ENCODE measurements at regions not wholly inside any gene's neighbourhood (a gene's known extent, or its start where the extent isn't known, plus 50 kb on each side); places are given as distances from the start of the nearest gene placed in this dataset.

- 91% methylated on average over 1 of the region's 1 CpG for WGBS
These were observed 280.9 kb upstream of the ZSWIM2 start for GRCh38 chr2:187129868-187130267.

GRCh38 chr2:187129306-187129705 lies 280.3 kb upstream of the ZSWIM2 start:
- H3K36me3 ChIP-seq (ENCODE audit: control insufficient read depth in 2 of 2, insufficient read depth in 2 of 2, low read length in 1 of 2), result no peaks in the 10 kb centered on the region
- no peaks in the 10 kb centered on the region for H3K4me1 ChIP-seq (ENCODE audit: control insufficient read depth in 2 of 2, insufficient read depth in 2 of 2, low read length in 2 of 2)
- H3K27ac ChIP-seq (ENCODE audit: low read depth in 1 of 2, low read length in 1 of 2), result no peak overlapping the region
- no peak for DNase-seq (ENCODE audit: low read depth in 6 of 9, low spot score in 9 of 9)
- H3K27me3 ChIP-seq (ENCODE audit: control insufficient read depth in 2 of 2, insufficient read depth in 1 of 2, low read length in 1 of 2), result no peaks in the 10 kb centered on the region
- H3K4me3 ChIP-seq (ENCODE audit: low read length in 2 of 2), result no peak overlapping the region
- no peaks in the 10 kb centered on the region for H3K9me3 ChIP-seq (ENCODE audit: control insufficient read depth in 2 of 2, insufficient read depth in 1 of 2, low read length in 1 of 2)

More at GRCh38 chr2:187129868-187130267, 280.9 kb upstream of the ZSWIM2 start:
- Histone ChIP-seq H3K9me3 (ENCODE audit: control insufficient read depth in 2 of 2, insufficient read depth in 1 of 2, low read length in 1 of 2) (no peaks in the 10 kb centered on the region), H3K27ac (ENCODE audit: low read depth in 1 of 2, low read length in 1 of 2) (no peak overlapping the region), H3K27me3 (ENCODE audit: control insufficient read depth in 2 of 2, insufficient read depth in 1 of 2, low read length in 1 of 2) (no peaks in the 10 kb centered on the region), H3K4me3 (ENCODE audit: low read length in 2 of 2) (no peak overlapping the region), H3K4me1 (ENCODE audit: control insufficient read depth in 2 of 2, insufficient read depth in 2 of 2, low read length in 2 of 2) (no peaks in the 10 kb centered on the region), H3K36me3 (ENCODE audit: control insufficient read depth in 2 of 2, insufficient read depth in 2 of 2, low read length in 1 of 2) (no peaks in the 10 kb centered on the region)
- DNase-seq (ENCODE audit: low read depth in 6 of 9, low spot score in 9 of 9), result no peak

GRCh38 chr2:187126247-187127005 lies 277.5 kb upstream of the ZSWIM2 start:
- Histone ChIP-seq H3K4me1 (ENCODE audit: control insufficient read depth in 2 of 2, insufficient read depth in 2 of 2, low read length in 2 of 2) (no peaks in the 10 kb centered on the region), H3K4me3 (ENCODE audit: low read length in 2 of 2) (no peak overlapping the region), H3K9me3 (ENCODE audit: control insufficient read depth in 2 of 2, insufficient read depth in 1 of 2, low read length in 1 of 2) (no peaks in the 10 kb centered on the region), H3K36me3 (ENCODE audit: control insufficient read depth in 2 of 2, insufficient read depth in 2 of 2, low read length in 1 of 2) (no peaks in the 10 kb centered on the region), H3K27ac (ENCODE audit: low read depth in 1 of 2, low read length in 1 of 2) (no peak overlapping the region), H3K27me3 (ENCODE audit: control insufficient read depth in 2 of 2, insufficient read depth in 1 of 2, low read length in 1 of 2) (no peaks in the 10 kb centered on the region)
- WGBS, result 89% methylated on average over 5 of the region's 5 CpGs
- DNase-seq (ENCODE audit: low read depth in 6 of 9, low spot score in 9 of 9), result no peak

- no peak overlapping the region for H3K27ac ChIP-seq (ENCODE audit: low read depth in 1 of 2, low read length in 1 of 2)
- no peak for DNase-seq (ENCODE audit: low read depth in 6 of 9, low spot score in 9 of 9)
- H3K9me3 ChIP-seq (ENCODE audit: control insufficient read depth in 2 of 2, insufficient read depth in 1 of 2, low read length in 1 of 2), result no peaks in the 10 kb centered on the region
- H3K4me1 ChIP-seq (ENCODE audit: control insufficient read depth in 2 of 2, insufficient read depth in 2 of 2, low read length in 2 of 2), result no peaks in the 10 kb centered on the region
- H3K4me3 ChIP-seq (ENCODE audit: low read length in 2 of 2), result no peak overlapping the region
- no peaks in the 10 kb centered on the region for H3K36me3 ChIP-seq (ENCODE audit: control insufficient read depth in 2 of 2, insufficient read depth in 2 of 2, low read length in 1 of 2)
- no peaks in the 10 kb centered on the region for H3K27me3 ChIP-seq (ENCODE audit: control insufficient read depth in 2 of 2, insufficient read depth in 1 of 2, low read length in 1 of 2)
These were observed 276.3 kb upstream of the ZSWIM2 start for GRCh38 chr2:187125318-187125717.

GRCh38 chr2:187124529-187124928 lies 275.6 kb upstream of the ZSWIM2 start:
- no peaks in the 10 kb centered on the region for H3K9me3 ChIP-seq (ENCODE audit: control insufficient read depth in 2 of 2, insufficient read depth in 1 of 2, low read length in 1 of 2)
- 84% methylated on average over 3 of the region's 3 CpGs for WGBS
- DNase-seq (ENCODE audit: low read depth in 6 of 9, low spot score in 9 of 9), result no peak

GRCh38 chr2:187118331-187119099 lies 269.5 kb upstream of the ZSWIM2 start:
- WGBS, result 92% methylated on average over 10 of the region's 10 CpGs
- Histone ChIP-seq H3K27me3 (ENCODE audit: control insufficient read depth in 2 of 2, insufficient read depth in 1 of 2, low read length in 1 of 2) (no peaks in the 10 kb centered on the region), H3K4me1 (ENCODE audit: control insufficient read depth in 2 of 2, insufficient read depth in 2 of 2, low read length in 2 of 2) (no peaks in the 10 kb centered on the region), H3K4me3 (ENCODE audit: low read length in 2 of 2) (no peak overlapping the region), H3K9me3 (ENCODE audit: control insufficient read depth in 2 of 2, insufficient read depth in 1 of 2, low read length in 1 of 2) (no peaks in the 10 kb centered on the region), H3K36me3 (ENCODE audit: control insufficient read depth in 2 of 2, insufficient read depth in 2 of 2, low read length in 1 of 2) (no peaks in the 10 kb centered on the region), H3K27ac (ENCODE audit: low read depth in 1 of 2, low read length in 1 of 2) (no peak overlapping the region)
- no peak for DNase-seq (ENCODE audit: low read depth in 6 of 9, low spot score in 9 of 9)

More at GRCh38 chr2:187124529-187124928, 275.6 kb upstream of the ZSWIM2 start:
- Histone ChIP-seq H3K27me3 (ENCODE audit: control insufficient read depth in 2 of 2, insufficient read depth in 1 of 2, low read length in 1 of 2) (no peaks in the 10 kb centered on the region), H3K4me1 (ENCODE audit: control insufficient read depth in 2 of 2, insufficient read depth in 2 of 2, low read length in 2 of 2) (no peaks in the 10 kb centered on the region), H3K4me3 (ENCODE audit: low read length in 2 of 2) (no peak overlapping the region), H3K36me3 (ENCODE audit: control insufficient read depth in 2 of 2, insufficient read depth in 2 of 2, low read length in 1 of 2) (no peaks in the 10 kb centered on the region), H3K27ac (ENCODE audit: low read depth in 1 of 2, low read length in 1 of 2) (no peak overlapping the region)

GRCh38 chr2:187117483-187117882 lies 268.5 kb upstream of the ZSWIM2 start:
- no peak for DNase-seq (ENCODE audit: low read depth in 6 of 9, low spot score in 9 of 9)
- Histone ChIP-seq H3K4me1 (ENCODE audit: control insufficient read depth in 2 of 2, insufficient read depth in 2 of 2, low read length in 2 of 2) (no peaks in the 10 kb centered on the region), H3K9me3 (ENCODE audit: control insufficient read depth in 2 of 2, insufficient read depth in 1 of 2, low read length in 1 of 2) (no peaks in the 10 kb centered on the region), H3K36me3 (ENCODE audit: control insufficient read depth in 2 of 2, insufficient read depth in 2 of 2, low read length in 1 of 2) (no peaks in the 10 kb centered on the region), H3K4me3 (ENCODE audit: low read length in 2 of 2) (no peak overlapping the region), H3K27ac (ENCODE audit: low read depth in 1 of 2, low read length in 1 of 2) (no peak overlapping the region), H3K27me3 (ENCODE audit: control insufficient read depth in 2 of 2, insufficient read depth in 1 of 2, low read length in 1 of 2) (no peaks in the 10 kb centered on the region)
- 98% methylated on average over 1 of the region's 1 CpG for WGBS

GRCh38 chr2:187115627-187116026 lies 266.7 kb upstream of the ZSWIM2 start:
- Histone ChIP-seq H3K9me3 (ENCODE audit: control insufficient read depth in 2 of 2, insufficient read depth in 1 of 2, low read length in 1 of 2) (no peaks in the 10 kb centered on the region), H3K4me3 (ENCODE audit: low read length in 2 of 2) (no peak overlapping the region)

GRCh38 chr2:187107001-187107400 lies 258.0 kb upstream of the ZSWIM2 start:
- Histone ChIP-seq H3K27ac (ENCODE audit: low read depth in 1 of 2, low read length in 1 of 2) (no peak overlapping the region), H3K36me3 (ENCODE audit: control insufficient read depth in 2 of 2, insufficient read depth in 2 of 2, low read length in 1 of 2) (no peaks in the 10 kb centered on the region), H3K9me3 (ENCODE audit: control insufficient read depth in 2 of 2, insufficient read depth in 1 of 2, low read length in 1 of 2) (no peaks in the 10 kb centered on the region), H3K4me3 (ENCODE audit: low read length in 2 of 2) (no peak overlapping the region), H3K4me1 (ENCODE audit: control insufficient read depth in 2 of 2, insufficient read depth in 2 of 2, low read length in 2 of 2) (no peaks in the 10 kb centered on the region), H3K27me3 (ENCODE audit: control insufficient read depth in 2 of 2, insufficient read depth in 1 of 2, low read length in 1 of 2) (no peaks in the 10 kb centered on the region)
- DNase-seq (ENCODE audit: low read depth in 6 of 9, low spot score in 9 of 9), result no peak
- WGBS, result 94% methylated on average over 2 of the region's 2 CpGs

More at GRCh38 chr2:187115627-187116026, 266.7 kb upstream of the ZSWIM2 start:
- WGBS, result 88% methylated on average over 1 of the region's 1 CpG
- Histone ChIP-seq H3K4me1 (ENCODE audit: control insufficient read depth in 2 of 2, insufficient read depth in 2 of 2, low read length in 2 of 2) (no peaks in the 10 kb centered on the region), H3K27me3 (ENCODE audit: control insufficient read depth in 2 of 2, insufficient read depth in 1 of 2, low read length in 1 of 2) (no peaks in the 10 kb centered on the region), H3K27ac (ENCODE audit: low read depth in 1 of 2, low read length in 1 of 2) (no peak overlapping the region), H3K36me3 (ENCODE audit: control insufficient read depth in 2 of 2, insufficient read depth in 2 of 2, low read length in 1 of 2) (no peaks in the 10 kb centered on the region)
- DNase-seq (ENCODE audit: low read depth in 6 of 9, low spot score in 9 of 9), result no peak

All from thymus (tissue), 11 donors.